HG02938 (cell line): ENCODE measurements at regions not wholly inside any gene's neighbourhood (a gene's known extent, or its start where the extent isn't known, plus 50 kb on each side); places are given as distances from the start of the nearest gene placed in this dataset.
A peak's percentile ranks its signal among the peaks of the same experiment; 100 is the strongest.
"Not testable (repeated sequence)": the region's sequence is repeated elsewhere in the genome, so short reads cannot be mapped to it uniquely, and the experiment has no call there.

Experiments
- ATAC-seq: cut with Tn5 transposase; IDR thresholded peaks from one replicate; pipeline ENCODE4 v1.9.1; 2021; ENCODE audit warnings: mild to moderate bottlenecking, moderate library complexity; ENCODE audit not compliant: unreplicated experiment

DNA sequence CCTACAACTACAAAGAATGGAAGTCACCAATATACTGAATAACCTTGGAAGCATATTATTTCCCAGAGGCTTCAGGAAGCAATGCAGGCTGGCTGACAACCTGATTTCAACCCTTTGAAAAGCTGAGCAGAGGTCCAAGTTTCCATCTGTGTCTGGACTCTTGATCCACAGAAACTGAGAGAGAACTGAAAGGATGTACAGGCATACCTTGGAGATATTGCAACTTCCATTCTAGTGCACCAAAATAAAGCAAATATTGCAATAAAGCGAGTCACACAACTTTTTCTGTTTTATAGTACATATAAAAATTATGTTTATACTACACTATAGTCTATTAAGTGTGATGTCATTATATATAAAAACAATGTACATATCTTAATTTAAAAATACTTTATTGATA, 85.3 kb downstream of the TYW3 start:
- ATAC-seq: no peak

DNA sequence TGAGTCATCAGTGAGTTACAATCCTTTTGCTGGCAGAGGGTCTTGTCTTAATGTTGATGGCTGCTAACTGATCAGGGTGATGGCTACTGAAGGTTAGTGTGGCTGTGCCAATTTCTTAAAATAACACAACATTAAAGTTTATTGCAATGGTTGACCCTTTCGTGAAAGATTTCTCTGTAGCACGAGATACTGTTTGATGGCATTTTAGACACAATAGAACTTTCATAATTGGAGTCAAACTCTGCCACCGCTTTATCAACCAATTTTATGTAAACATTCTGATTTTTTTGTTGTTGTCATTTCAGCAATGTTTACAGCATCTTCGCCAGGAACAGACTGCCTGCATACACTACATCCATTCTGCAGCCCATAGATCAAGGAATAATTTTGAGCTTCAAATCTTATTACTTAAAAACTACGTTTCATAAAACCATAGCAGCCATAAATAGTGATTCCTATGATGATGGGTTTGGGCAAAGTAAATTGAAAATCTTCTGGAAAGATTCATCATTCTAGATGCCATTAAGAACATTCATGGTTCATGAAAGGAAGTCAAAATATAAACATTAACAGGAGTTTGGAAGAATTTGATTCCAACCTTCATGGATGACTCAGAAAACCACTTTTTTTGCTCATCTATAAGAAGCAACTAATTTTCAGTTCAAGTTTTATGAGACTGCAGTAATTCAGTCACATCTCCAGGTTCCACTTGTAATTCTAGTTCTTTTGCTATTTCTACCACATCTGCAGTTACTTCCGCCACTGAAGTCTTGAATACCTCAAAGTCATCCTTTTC, 85.9 kb downstream of the TYW3 start:
- ATAC-seq: no peak

DNA sequence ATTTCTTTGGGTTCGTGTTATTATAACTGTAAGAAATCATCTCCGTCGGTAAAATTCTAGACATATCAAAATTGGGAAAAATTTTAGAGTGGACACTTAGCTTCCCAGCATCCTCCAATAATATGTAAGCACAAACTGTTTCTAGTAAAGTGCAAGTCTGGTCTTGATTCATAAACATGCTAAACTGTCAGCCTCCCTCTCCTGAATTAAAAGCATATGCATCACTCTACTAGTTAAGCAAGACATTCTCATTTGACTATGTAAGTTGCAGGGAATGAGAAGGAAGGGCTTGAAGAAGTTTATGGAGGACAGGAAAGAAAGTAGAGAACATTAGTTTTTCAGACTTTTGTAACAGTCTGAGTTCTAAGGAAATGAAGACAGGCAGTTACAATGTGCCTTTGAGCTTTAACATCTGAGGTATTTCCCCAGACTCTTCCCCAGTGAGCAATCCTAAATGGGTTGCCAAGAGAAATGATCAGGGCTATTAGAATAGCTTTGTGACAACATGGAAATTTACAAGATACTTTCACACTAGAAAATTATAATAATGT, 90.0 kb downstream of the TYW3 start:
- ATAC-seq: no peak

DNA sequence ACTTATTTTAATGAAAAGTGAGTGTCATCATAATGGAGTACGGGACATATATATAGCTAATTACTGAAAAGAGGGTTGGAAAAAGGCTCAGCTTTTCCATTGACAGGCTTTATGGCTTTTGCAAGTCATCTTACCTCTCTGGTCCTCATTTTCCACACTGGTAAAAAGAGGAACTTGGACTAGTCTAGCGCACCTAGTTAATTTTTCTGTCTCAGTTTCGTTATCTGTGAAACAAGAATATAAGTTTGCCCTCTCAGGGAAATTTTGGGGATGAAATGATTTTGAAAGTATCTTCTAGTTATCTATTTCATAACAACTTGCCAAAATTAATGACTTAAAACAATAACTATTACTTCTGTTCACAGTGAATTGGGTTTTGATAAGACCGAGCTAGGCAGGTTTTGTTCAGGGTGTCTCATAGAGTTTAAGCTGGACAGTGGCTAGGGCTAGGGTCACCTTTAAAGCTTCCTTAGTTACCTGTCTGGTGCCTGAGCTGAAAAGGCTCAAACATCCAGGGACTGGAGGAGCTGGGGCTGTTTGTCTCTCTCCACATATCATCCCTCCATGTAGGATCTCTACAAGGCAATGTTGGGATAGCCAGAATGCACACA, 91.7 kb downstream of the TYW3 start:
- peak; percentile 94 for ATAC-seq

DNA sequence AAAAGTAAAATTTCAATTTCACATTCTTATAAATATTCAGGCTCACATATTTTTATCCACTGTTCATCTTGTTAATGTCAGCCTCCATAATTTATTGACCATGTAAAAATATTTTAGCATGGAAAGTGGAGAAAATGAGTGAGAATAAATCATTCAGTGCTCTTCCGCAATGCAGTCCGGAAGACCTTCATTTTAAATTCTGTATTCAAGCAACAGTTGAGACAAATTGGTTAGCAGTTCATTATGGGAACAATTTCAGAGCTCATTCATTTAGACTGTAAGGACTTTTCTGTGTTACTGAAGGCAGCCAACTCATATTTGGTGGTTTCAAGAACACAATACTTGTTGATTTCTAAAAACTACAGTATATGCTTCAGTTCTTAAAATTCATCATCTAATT, 97.8 kb downstream of the TYW3 start:
- no peak for ATAC-seq

DNA sequence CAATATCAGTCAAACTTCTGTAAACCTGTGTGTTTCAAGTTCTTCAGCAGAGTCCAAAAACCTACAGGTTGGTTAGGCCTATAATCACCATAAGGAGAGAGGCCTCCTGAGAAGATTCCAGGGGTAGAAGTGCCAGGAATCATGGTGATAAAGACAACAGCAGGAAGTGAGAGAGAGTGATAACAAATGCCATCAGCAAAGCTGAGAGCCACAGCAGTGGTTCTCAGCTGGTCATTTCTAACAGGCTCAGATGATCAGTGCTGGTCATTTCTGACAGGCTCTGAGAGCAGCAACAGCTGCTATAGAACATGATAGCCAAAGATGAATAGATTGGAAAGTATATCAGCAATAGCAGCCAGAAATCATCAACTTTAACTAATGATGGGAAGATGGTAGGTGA, 101.3 kb downstream of the TYW3 start:
- no peak for ATAC-seq

DNA sequence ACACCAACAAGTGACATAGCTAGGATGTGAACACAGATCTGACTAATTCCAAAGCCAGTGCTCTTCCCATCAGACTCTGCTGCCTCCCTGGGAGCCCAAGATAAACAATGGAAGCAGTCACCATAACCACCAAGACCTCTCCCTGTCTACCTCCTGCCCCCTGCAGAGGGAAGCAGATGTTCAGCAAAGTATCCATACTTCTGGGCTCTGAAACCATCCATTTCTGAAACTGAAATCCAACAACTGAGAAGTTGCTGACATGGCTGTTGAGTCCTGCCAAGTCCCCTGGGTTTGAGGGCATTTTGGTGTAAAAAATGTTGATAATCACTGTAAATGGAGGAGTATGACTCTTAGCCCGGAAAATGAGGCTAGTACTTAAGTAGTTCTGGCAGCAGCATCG, 102.1 kb downstream of the TYW3 start:
- ATAC-seq: no peak

DNA sequence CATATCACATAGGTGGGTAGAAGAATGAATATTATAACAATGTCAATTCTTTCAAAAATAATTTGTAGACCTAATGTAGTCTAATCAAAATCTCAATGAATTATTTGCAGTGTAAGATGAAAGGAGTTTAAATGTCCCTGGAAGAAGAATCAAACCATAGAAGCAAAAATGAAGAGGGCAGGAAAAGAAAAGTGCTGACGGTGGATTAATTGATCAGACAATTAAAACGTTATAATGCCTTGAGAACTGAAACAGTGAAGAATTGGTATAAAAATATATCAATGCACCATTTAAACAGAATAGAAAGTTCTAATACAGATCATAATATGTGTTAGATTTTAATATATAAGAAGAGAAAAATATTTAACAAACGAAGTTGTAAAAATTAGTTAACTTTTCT, 109.8 kb downstream of the TYW3 start:
- ATAC-seq: no peak

DNA sequence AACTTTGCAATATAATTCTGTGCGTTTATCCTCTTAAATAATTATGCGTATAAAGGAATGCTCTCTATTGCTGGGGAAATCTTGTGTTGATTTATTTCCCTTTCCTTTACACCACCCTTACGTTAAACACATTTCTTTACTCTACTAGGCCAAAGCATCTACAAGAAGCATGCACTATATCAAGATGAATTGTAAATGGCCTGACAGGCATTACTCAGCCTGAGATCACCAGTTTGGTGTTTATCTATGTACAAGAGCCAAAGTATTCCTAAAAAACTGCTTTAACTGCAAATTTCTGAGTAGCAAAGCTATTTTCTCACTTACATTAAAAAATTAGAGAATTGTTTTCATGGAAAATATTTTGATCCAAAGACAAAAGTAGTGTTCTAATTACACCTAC, 114.8 kb downstream of the TYW3 start:
- ATAC-seq: no peak

DNA sequence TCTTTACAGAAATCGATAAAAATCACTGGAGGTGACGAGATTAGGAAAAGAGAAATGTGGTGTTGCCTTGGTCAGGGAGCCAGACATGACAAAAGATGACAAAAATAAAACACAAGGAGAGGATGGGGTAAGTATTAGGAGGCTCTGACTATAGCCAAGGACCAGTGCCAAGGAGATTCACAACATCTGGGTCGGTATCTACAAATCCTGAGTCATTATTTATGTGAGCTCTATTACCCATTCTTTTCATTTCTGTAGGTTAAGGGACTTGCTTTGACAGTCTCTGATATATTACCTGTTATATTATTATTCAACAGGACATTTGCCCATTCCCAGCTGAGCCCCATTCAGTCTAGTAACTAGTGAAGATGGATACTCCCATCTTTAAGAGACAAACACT, 120.8 kb downstream of the TYW3 start:
- no peak for ATAC-seq

DNA sequence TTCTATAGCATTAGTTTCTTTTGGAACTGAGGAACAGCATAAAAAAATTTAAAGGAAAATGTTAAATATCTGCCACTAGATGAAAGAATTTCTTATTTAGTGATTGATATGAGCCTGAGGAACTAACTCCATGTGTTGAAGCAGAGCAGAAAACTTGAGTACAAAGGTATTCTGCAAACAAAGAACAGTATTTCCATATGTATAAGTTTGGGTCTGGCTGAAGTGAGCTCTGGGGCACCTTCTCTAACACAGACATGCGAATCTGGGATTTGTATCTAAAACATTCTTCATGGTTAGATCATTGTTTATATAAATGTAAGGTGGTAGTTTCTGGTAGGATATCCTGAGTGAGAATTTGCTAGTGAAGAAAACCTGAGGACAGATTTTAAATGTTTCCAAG, 123.2 kb downstream of the TYW3 start:
- ATAC-seq: no peak

DNA sequence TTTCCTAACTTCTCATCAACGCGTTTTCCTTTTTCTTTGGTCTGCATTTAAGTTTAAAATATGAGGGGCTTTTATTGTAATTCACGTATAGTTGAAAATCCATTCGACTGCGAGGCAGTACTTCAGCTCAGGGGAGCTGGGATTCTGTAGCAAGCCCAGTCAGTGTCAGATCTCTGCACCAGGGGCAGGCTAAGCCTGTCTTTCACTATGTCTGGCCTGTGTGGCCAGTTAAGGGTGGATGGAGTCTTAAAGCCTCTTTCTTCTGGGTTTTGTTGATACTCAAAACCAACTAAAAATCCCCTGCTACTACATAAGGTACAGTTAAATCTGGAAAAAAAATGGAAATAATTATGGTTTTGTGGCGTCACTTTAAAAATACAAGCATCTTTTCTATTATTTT, 124.7 kb downstream of the TYW3 start:
- ATAC-seq: no peak

DNA sequence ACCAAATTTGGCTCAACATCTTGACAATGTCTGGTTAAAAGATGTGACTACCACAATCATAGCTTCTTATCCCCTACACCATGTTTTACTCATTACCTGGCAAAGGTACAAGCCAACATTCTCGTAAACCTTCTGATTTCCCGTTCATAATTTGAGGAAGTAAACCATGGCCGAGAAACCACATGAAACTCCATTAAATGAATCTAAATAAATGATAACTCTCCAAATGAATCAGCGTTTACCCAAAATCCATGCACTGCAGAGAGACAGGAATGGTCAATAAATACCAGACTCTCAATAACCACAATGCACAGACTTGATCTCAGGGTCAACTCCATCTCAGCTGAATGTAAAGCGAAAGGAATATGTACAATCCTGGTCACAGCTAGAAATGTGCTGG, 125.2 kb downstream of the TYW3 start:
- no peak for ATAC-seq

DNA sequence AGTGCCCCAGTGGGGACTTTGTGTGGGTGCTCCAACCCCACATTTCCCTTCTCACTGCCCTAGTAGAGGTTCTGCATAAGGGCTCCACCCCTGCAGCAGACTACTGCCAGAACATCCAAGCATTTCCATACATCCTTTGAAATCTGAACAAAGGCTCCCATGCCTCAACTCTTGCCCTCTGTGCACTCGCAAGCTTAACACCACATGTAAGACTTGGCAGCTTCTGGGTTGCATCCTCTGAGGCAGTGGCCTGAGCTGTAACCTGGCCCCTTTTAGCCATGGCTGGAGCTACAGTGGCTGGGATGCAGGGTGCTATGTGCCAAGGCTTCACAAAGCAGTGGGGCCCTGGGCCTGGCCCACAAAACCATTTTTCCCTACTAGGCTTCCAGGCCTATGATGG, 128.9 kb downstream of the TYW3 start:
- ATAC-seq: no peak

DNA sequence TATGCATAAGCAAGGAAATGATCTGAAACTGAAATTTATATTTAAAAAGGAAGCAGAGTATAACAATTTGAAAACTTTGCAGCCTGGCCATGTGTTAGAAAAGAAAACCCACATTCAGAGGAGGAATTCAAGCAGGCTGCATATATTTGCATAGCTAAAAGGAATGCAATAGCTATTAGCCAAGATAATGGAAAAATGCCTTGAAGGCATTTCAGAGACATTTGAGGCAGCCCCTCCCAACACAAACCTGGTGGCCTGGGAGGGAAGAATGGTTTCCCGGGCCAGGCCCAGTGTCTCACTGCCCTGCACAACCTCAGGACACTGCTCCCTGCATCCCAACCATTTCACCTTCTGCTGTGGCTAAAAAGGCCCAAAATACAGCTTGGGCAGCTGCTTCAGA, 136.8 kb downstream of the TYW3 start:
- ATAC-seq: no peak

DNA sequence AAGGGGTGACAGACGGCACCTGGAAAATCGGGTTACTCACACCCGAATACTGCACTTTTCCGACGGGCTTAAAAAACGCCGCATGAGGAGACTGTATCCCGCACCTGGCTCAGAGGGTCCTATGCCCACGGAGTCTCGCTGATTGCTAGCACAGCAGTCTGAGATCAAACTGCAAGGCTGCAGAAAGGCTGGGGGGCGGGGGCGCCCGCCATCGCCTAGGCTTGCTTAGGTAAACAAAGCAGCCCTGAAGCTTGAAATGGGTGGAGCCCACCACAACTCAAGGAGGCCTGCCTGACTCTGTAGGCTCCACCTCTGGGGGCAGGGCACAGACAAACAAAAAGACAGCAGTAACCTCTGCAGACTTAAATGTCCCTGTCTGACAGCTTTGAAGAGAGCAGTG, 144.4 kb downstream of the TYW3 start:
- not testable (repeated sequence) for ATAC-seq

DNA sequence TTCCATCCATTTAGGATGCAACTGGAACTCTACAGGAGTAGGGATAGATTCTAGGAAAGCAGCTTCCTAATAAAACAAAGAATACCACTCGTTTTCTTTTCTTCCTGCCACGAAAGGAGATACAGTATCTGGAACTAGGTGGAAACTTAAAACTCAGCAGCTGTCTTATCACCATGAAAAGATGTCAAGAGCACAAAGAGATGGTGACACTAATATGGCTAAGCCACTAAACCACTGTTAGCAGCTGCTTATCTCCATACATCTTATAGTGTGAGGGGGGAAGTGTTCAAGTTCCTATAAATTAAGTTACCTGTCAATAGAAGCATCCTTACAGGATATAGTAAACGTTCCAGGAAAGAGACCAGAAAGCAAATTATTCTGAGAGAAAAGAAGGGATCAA, 162.5 kb downstream of the TYW3 start:
- ATAC-seq: no peak

DNA sequence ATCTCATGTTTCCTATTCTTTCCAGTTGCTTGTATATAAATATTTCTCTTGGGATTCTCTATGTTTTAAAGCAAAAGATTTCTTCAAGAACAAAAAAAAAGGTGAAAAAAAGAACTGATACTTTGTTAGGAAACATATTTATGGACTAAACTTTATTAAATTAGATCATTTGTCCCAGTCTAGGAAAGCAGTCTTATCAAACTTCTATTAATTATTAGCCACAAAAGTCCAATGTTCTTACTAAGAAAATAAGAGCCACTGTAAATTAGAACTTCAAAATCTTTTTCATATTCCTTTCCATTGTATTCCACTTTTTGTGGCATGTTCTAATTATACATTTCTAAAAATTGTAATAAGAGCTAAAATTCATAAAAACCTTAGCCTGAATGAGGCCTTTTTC, 175.2 kb downstream of the TYW3 start:
- no peak for ATAC-seq

DNA sequence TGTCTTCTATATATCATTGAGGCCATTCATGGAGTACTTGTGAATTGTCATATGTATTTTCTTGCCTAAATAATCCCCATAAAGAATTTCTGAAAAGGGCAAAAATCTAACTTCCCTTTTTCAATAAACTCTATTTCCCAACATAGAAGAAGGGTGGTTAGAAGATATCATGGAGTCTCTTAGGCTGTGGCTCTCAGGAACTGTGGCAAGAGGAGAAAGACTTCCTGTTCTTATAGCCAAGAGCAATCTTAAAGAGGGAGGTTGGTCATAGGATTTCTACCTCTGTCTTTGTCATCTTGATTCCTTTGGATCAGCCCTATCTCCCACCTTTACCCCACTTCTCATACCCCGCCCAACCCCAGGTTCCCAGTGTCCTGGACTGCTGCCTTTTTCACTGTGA, 175.8 kb downstream of the TYW3 start:
- no peak for ATAC-seq

DNA sequence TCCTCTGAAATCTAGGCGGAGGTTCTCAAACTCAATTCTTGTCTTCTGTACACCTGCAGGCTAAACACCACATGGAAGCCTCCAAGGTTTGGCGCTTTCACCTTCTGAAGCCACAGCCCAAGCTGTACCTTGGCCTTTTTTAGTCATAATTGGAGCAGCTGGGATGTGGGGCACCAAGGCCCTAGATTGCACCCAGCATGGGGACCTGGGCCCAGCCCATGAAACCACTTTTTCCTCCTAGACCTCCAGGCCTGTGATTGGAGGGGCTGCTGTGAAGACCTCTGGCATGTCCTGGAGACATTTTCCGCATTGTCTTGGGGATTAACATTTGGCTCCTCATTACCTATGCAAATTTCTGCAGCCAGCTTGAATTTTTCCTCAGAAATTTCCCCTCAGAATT, 181.0 kb downstream of the TYW3 start:
- ATAC-seq: no peak

DNA sequence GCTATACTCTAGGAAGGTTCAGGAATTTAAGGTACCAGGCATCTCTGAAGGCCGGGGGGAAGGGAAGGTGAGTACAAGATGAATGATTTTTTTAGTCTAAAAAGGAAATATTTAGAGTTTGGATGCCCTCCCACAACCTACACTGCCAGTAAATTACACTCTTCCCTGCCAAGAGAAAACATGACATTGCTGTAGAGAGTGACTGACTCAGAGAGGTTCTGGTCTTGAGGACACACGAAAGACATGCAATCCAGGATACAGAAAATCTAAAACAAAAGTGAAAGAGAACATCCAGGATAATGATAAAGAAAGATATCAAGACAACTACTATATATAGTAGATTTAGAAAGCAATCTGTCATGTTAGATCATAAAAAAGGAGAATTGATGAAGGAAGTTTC, 200.5 kb downstream of the TYW3 start:
- no peak for ATAC-seq

DNA sequence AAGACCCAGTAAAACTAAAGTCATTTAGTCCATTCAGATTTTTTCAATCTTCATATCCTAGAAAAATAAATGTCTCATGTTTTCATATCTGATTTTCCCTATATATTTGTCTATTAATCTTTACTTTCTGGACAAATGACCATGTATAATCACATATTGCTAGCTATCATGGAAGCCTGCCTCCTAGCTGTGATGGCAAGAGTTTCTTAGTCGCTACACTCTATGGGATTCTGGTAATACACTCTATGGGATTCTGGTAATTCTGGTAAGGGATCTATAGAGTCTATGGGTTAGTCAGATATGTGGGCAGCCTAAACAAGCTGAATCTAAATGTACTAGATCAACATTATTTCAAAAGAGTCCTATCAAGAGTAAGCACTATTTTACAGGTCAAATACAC, 198.7 kb upstream of the LHX8 start:
- no peak for ATAC-seq

DNA sequence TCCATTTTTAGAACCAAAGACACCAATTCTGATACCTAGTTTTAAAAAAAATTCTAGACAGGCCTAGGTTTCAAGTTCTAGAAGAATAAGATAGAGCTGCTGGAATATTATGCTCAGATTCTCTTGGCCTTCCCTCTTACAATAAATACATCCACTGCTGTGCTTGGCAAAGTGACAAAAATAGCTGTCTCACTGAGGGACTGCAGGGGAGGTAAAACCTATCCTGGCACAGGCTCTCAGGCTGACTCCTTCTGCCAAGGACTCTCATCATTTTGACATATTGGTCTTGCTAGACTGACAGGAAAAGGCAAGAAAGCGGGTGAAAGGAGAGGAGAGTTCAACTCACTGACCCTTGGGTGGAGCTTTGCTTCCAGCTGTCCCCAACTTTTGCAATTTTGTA, 197.0 kb upstream of the LHX8 start:
- ATAC-seq: no peak
